Activated naive CD4-positive, alpha-beta T cell treated with anti-CD3 and anti-CD28 coated beads, Interleukin-2, amount 10 ng/mL, durations not matched to agents 7 days and 5 days (primary cell): ENCODE measurements at regions not wholly inside any gene's neighbourhood (a gene's known extent, or its start where the extent isn't known, plus 50 kb on each side); places are given as distances from the start of the nearest gene placed in this dataset.

ENCODE experiments used
- CTCF ChIA-PET: fragments of 350-600 bp; sonication (Branson Sonifier 250); formaldehyde crosslinking; loops from one replicate; lab custom pipeline; 2021; ENCODE audit warnings: antibody characterized with exemption; lab: Charles Lee
- DNase-seq: peaks from one replicate; pipeline ENCODE4 v3.0.0-alpha.2; 2020
- H3K27ac Mint-ChIP-seq: one replicate; pipeline ENCODE4 v1.8.0; 2021; ENCODE audit warnings: mild to moderate bottlenecking, moderate library complexity, mixed read lengths
- H3K27me3 Mint-ChIP-seq: one replicate; pipeline ENCODE4 v1.8.0; 2021; ENCODE audit warnings: mild to moderate bottlenecking, mixed read lengths
- H3K36me3 Mint-ChIP-seq: one replicate; pipeline ENCODE4 v1.8.0; 2021; ENCODE audit warnings: mixed read lengths
- H3K4me1 Mint-ChIP-seq: one replicate; pipeline ENCODE4 v1.8.0; 2021; ENCODE audit warnings: mixed read lengths
- H3K4me3 Mint-ChIP-seq: one replicate; pipeline ENCODE4 v1.8.0; 2021; ENCODE audit warnings: mild to moderate bottlenecking, moderate library complexity, mixed read lengths
- H3K9me3 Mint-ChIP-seq: one replicate; pipeline ENCODE4 v1.8.0; 2021; ENCODE audit warnings: mixed read lengths

DNA sequence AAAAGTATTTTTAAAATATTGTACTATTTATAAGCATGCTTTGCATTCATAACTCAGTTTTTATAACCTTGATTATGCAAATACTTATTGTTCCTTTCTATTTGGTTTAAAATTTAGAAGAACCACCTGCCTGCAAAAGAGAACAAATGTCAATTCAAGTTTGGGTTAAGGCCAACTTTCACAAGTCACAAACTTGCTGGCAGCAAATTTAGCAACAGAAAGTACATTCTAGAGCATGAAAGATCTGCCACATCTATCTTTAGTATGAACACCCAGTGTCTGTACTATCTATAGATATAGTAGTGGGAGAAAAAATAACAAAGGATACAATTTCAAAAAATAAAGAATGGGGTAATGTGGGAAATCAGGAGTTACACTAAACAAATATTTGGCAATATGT lies 1014.2 kb downstream of the C4orf33 start:
- H3K27me3 Mint-ChIP-seq, result no peaks in the 10 kb centered on the region
- no peak overlapping the region for H3K27ac Mint-ChIP-seq
- H3K4me1 Mint-ChIP-seq, result no peaks in the 10 kb centered on the region
- H3K36me3 Mint-ChIP-seq, result no peaks in the 10 kb centered on the region
- H3K4me3 Mint-ChIP-seq, result no peak overlapping the region
- H3K9me3 Mint-ChIP-seq, result peaks cover 6% of the 10 kb centered on the region
- CTCF ChIA-PET, result no interaction called here
- no peak for DNase-seq

DNA sequence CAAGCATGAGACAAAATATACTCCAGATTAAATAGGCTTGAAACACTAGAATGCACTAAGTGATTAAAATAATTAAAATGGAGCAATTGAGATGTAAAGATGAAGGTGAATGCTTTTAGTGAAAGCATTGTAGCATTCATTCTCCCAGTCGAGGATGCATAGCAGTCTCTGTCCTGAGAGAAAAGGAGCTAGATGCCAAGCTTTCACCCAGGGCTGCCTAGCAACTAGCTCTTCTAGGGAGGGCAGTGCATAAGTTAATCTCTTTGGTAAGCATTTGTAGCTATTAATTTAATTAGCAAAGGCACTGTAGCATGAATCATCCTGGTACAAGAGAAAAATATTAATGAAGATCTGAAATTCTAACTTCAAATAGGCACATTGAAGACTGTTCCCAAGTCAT lies 1014.8 kb downstream of the C4orf33 start:
- no peak overlapping the region for H3K27ac Mint-ChIP-seq

DNA sequence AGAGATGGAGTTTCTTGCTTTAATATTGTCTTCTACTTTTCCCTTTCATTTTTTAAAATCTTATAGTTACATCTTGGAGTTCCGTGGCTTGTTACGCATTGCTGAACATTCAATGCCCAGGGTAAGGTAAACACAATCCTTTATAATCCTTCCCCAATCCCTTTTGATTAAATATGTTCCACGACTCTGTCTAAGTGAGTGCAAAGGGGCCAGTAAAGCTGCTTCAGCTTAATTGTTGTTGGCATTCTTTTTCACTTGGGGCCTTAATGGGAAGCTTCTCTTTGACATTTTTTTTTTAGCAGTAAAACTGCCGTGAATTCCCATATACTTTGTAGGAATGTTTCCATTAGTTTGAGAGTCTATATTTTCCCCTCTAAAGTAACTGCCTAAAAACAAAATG lies 1028.1 kb downstream of the C4orf33 start:
- Mint-ChIP-seq H3K9me3 (peaks cover 4% of the 10 kb centered on the region), H3K4me1 (no peaks in the 10 kb centered on the region), H3K27ac (no peak overlapping the region), H3K4me3 (no peak overlapping the region), H3K36me3 (no peaks in the 10 kb centered on the region), H3K27me3 (no peaks in the 10 kb centered on the region)
- CTCF ChIA-PET, result no interaction called here
- DNase-seq, result no peak

More for the DNA sequence above, 1014.8 kb downstream of the C4orf33 start:
- Mint-ChIP-seq H3K36me3 (no peaks in the 10 kb centered on the region), H3K4me3 (no peak overlapping the region), H3K27me3 (no peaks in the 10 kb centered on the region), H3K4me1 (no peaks in the 10 kb centered on the region), H3K9me3 (peaks cover 6% of the 10 kb centered on the region)
- CTCF ChIA-PET, result no interaction called here
- no peak for DNase-seq

DNA sequence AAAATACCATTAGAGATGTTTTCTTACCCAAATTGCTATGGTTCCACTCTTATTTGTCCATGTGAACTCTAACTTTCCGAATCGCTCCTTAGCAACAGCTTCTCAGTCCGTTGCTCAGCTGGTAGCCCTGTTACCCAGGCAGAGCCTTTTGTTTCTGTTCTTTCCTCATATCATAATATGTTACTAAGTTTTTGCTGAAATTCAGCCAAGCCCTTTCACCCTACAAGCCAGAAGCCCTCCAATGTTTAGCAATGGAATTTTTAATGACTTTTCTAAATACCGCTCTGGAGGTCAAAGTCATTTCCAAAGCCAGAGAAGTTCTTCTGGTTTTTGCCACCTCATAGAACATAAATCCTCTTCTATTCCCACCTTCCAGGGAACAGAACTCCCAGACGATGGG lies 1029.5 kb downstream of the C4orf33 start:
- no peaks in the 10 kb centered on the region for H3K27me3 Mint-ChIP-seq
- no peaks in the 10 kb centered on the region for H3K36me3 Mint-ChIP-seq
- DNase-seq, result no peak
- H3K4me1 Mint-ChIP-seq, result no peaks in the 10 kb centered on the region
- CTCF ChIA-PET, result no interaction called here
- H3K4me3 Mint-ChIP-seq, result no peak overlapping the region
- H3K9me3 Mint-ChIP-seq, result peaks cover 7% of the 10 kb centered on the region
- no peak overlapping the region for H3K27ac Mint-ChIP-seq

DNA sequence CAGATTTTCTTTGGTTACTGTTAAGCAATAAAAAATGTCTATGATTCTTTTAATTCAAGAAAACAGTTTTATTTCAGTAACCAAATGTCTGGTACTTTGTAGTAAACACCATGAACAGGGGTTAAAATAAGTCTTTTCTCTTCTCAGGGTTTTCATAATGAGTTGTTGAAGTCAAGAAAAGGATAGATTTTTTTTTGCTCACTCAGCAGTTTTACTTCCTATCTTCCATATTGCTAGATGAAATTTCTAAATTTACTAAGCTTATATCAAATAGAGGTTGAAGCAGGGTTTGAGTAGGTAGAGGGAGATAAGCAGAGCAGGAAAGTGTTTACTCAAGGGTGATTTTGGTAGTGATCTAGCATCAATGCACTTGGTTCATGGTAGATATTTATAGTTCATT lies 1031.3 kb downstream of the C4orf33 start:
- Mint-ChIP-seq H3K36me3 (no peaks in the 10 kb centered on the region), H3K4me1 (no peaks in the 10 kb centered on the region), H3K27me3 (no peaks in the 10 kb centered on the region), H3K4me3 (no peak overlapping the region), H3K27ac (no peak overlapping the region), H3K9me3 (peaks cover 5% of the 10 kb centered on the region)
- CTCF ChIA-PET, result no interaction called here
- no peak for DNase-seq

DNA sequence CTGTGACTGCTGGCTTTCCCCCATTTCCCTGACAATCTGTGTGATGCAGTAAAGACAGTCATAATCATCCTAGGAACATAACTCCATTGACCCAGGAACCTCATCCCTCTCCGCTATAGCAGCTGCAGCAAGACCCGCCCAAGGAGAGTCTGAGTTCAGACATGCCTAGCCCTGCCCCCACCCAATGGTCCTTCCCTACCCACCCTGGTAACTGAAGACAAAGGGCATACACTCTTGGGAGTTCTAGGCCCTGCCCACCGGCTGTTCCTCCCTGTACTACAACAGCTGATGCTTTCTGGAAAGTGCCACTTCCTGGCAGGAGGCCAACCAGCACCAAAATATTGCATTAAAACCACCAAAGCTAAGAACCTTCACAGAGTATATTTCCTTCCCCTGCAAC lies 1035.6 kb downstream of the C4orf33 start:
- Mint-ChIP-seq H3K9me3 (peaks cover 7% of the 10 kb centered on the region), H3K4me3 (no peak overlapping the region), H3K27ac (no peak overlapping the region), H3K27me3 (no peaks in the 10 kb centered on the region), H3K36me3 (no peaks in the 10 kb centered on the region), H3K4me1 (no peaks in the 10 kb centered on the region)
- CTCF ChIA-PET, result no interaction called here
- no peak for DNase-seq

DNA sequence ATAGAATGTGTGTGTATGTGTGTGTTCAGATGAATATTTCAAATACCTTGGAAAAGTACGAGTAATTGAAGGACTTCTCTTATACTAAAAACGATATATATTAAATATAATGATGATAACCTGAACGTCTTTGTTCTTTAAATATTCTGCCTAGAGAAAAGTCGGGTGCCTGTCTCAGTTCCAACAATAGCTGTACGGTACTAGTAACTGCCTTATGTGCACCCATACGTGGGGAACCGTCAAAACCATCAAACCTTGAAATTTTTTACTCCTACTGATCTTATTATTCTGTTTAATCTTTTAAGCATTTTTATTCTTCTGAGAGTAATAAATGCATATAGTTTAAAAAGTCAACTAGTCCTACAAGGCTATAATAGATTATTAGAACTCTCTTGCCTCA lies 1045.7 kb downstream of the C4orf33 start:
- no peaks in the 10 kb centered on the region for H3K27me3 Mint-ChIP-seq
- no peaks in the 10 kb centered on the region for H3K4me1 Mint-ChIP-seq
- H3K4me3 Mint-ChIP-seq, result no peak overlapping the region
- CTCF ChIA-PET, result no interaction called here
- H3K9me3 Mint-ChIP-seq, result no peaks in the 10 kb centered on the region
- H3K27ac Mint-ChIP-seq, result no peak overlapping the region
- no peaks in the 10 kb centered on the region for H3K36me3 Mint-ChIP-seq
- no peak for DNase-seq

DNA sequence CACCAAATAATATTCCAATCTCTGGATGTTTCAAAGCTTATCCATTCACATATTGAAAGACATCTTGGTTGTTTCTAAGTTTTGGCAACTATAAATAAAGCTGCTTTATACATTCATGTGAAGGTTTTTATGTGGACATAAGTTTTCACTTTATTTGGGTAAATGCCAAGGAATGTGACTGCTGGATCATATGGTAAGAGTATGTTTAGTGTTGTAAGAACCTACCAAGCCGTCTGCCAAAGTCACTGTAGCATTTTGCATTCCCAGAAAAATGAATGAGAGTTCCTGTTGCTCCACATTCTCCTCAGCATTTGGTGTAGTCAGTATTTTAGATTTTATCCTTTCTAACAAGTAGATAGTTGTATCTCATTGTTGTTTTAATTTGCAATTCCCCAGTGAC lies 1047.7 kb downstream of the C4orf33 start:
- H3K27me3 Mint-ChIP-seq, result no peaks in the 10 kb centered on the region
- no peaks in the 10 kb centered on the region for H3K36me3 Mint-ChIP-seq
- H3K4me1 Mint-ChIP-seq, result no peaks in the 10 kb centered on the region
- DNase-seq, result no peak
- H3K9me3 Mint-ChIP-seq, result no peaks in the 10 kb centered on the region
- H3K4me3 Mint-ChIP-seq, result no peak overlapping the region
- H3K27ac Mint-ChIP-seq, result no peak overlapping the region
- CTCF ChIA-PET, result no interaction called here

DNA sequence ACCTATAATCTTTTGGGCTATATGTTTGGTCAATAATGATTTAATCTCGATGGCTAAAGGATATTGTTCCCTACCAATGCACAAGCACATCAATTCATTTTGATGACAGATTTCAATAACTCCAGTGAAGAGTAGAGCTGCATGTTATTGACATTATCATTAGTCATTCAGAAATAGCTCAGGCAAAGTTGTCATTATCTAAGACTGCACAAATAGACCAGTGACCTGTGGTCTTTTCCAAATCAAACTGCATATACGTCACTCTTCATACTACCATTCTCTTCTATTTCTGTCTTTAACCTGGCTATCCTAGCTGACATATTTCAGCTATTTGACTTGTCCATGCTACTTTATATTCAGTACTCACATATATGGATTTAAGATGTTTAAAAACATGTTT lies 1050.8 kb downstream of the C4orf33 start:
- no peak for DNase-seq
- no peaks in the 10 kb centered on the region for H3K36me3 Mint-ChIP-seq
- no peak overlapping the region for H3K4me3 Mint-ChIP-seq
- CTCF ChIA-PET, result no interaction called here
- H3K27me3 Mint-ChIP-seq, result no peaks in the 10 kb centered on the region
- H3K9me3 Mint-ChIP-seq, result peaks cover 4% of the 10 kb centered on the region
- H3K27ac Mint-ChIP-seq, result no peak overlapping the region
- H3K4me1 Mint-ChIP-seq, result no peaks in the 10 kb centered on the region

DNA sequence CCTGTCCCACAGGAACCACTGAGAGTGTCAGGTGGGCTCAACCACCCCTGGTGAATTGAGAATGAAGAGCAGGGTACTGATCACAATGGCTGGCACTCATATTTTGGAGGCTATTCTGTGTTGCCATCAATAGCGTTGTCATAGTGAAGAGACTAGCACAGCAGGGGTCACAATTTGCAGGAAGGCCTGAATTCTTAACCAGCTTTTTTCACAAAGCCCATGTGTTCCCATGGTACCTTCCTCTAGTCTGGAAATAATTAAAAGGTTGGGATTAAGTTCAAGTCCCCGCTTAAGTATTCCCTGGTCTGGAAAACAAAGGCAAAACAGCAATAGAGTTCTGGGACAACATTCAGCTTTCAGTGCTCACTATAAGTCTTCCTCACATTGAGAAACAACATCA lies 1051.7 kb downstream of the C4orf33 start:
- CTCF ChIA-PET, result no interaction called here
- DNase-seq, result no peak
- Mint-ChIP-seq H3K36me3 (no peaks in the 10 kb centered on the region), H3K9me3 (peaks cover 6% of the 10 kb centered on the region), H3K4me3 (no peak overlapping the region), H3K4me1 (no peaks in the 10 kb centered on the region), H3K27ac (no peak overlapping the region), H3K27me3 (no peaks in the 10 kb centered on the region)

DNA sequence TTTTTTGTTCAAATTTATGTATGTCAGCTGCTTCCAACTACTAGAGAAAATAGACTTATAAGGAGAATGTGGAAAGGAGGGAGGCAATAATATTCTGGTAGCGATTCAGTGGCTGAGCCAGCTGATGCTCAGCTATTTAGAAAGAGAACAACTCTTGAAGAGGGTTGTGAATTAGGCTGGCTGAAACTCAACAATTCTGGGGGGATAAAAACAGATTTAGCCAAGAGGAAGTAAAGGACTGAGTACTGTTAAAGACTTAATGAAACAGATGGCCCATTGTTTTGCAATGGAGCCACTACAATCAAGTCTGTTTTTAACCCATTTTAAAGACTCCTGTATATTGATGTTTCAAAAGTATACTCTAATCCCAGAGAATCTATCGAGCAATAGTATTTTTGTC lies 1058.9 kb downstream of the C4orf33 start:
- no peaks in the 10 kb centered on the region for H3K4me1 Mint-ChIP-seq
- H3K27me3 Mint-ChIP-seq, result no peaks in the 10 kb centered on the region
- H3K9me3 Mint-ChIP-seq, result peaks cover 12% of the 10 kb centered on the region
- no peak overlapping the region for H3K27ac Mint-ChIP-seq
- CTCF ChIA-PET, result interaction anchor here (0.7 kb wide), 1 partner anchor 315 kb away, joined by 4 read pairs; no protein-coding TSS in a partner anchor
- no peak overlapping the region for H3K4me3 Mint-ChIP-seq
- no peak for DNase-seq
- H3K36me3 Mint-ChIP-seq, result no peaks in the 10 kb centered on the region

DNA sequence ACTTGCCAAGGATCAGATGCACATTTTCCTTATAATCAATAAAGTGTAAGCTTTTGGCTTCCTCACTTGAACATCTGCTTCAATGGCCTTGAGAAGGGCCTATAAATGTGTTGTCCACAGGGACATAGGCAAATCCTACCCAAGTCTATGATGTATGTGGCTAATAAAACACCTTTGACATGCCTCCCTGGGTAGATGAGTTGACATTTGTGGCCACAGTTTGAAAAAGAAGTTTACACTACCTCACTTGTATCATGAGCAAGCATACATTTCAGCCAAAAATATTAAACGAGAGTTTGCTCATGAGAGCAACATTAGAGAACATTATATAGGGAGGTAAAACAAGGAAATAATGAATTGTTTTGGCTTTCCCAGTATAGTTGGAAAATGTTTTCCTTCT lies 1067.7 kb downstream of the C4orf33 start:
- no peak overlapping the region for H3K4me3 Mint-ChIP-seq
- peaks cover 4% of the 10 kb centered on the region for H3K9me3 Mint-ChIP-seq
- no peaks in the 10 kb centered on the region for H3K36me3 Mint-ChIP-seq
- H3K27me3 Mint-ChIP-seq, result no peaks in the 10 kb centered on the region
- no peak overlapping the region for H3K27ac Mint-ChIP-seq
- no peaks in the 10 kb centered on the region for H3K4me1 Mint-ChIP-seq
- CTCF ChIA-PET, result no interaction called here
- no peak for DNase-seq

DNA sequence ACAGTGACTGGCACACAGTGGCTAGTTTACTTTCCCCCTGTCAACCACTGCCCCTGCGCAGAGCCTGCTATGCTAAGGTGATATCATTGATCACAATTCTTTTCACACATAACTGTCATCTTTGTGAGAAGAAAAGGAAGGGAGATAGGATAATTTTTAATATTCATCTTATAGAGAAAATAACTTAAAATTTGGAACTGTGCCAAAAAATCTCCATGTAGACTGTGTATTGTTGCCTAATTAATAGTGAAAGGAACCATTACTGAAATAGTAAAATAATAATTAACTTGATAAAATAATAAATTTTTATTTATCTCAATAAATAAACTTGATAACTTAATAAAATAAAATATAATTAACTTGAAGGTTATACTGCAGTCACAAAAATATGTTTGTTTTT lies 1069.4 kb downstream of the C4orf33 start:
- no peaks in the 10 kb centered on the region for H3K27me3 Mint-ChIP-seq

DNA sequence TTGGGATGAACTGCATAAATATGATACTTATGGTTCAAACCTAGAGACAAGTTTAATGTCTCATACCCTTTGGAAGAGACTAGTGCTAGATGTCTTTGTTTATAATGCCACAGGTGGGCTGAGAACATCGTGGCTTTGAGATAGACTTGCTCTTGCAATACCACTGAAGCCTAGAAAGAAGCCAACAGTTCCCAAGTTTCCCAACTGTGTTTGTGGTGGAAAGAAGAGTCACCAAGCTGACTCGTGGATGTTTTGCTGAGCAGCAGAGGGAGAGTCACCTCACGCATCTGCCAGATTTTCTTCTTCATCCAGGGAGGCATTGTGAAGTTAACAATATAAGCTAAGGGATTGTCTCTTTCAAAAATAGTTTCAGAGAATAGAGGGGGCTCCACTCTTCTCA lies 1076.2 kb downstream of the C4orf33 start:
- H3K27ac Mint-ChIP-seq, result no peak overlapping the region
- H3K9me3 Mint-ChIP-seq, result no peaks in the 10 kb centered on the region
- H3K4me3 Mint-ChIP-seq, result no peak overlapping the region
- CTCF ChIA-PET, result no interaction called here
- H3K36me3 Mint-ChIP-seq, result no peaks in the 10 kb centered on the region
- H3K4me1 Mint-ChIP-seq, result no peaks in the 10 kb centered on the region
- H3K27me3 Mint-ChIP-seq, result no peaks in the 10 kb centered on the region
- no peak for DNase-seq

More for the DNA sequence above, 1069.4 kb downstream of the C4orf33 start:
- no peaks in the 10 kb centered on the region for H3K36me3 Mint-ChIP-seq
- H3K9me3 Mint-ChIP-seq, result peaks cover 4% of the 10 kb centered on the region
- CTCF ChIA-PET, result no interaction called here
- H3K4me1 Mint-ChIP-seq, result no peaks in the 10 kb centered on the region
- H3K27ac Mint-ChIP-seq, result no peak overlapping the region
- DNase-seq, result no peak
- H3K4me3 Mint-ChIP-seq, result no peak overlapping the region

DNA sequence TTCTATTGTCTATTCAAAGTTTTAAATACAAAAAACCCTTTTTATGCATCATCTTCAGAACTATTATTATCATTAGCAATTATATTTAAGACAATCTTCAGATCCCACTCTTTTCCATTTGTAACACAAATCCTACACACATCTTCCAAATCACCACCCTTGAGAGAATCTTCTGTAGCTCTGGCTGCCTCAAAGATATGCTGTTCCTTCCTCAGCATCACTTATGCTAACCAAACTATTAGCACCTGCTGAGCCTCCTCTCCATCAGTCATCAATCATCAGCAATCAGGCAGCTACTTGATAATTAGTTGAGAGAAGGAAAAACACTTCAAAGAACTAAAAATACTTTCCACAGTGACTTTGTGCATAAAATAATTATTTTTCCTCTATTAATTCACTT lies 1082.2 kb downstream of the C4orf33 start:
- CTCF ChIA-PET, result no interaction called here
- no peak for DNase-seq
- H3K4me3 Mint-ChIP-seq, result no peak overlapping the region
- no peaks in the 10 kb centered on the region for H3K9me3 Mint-ChIP-seq
- no peaks in the 10 kb centered on the region for H3K36me3 Mint-ChIP-seq
- H3K27me3 Mint-ChIP-seq, result no peaks in the 10 kb centered on the region
- H3K4me1 Mint-ChIP-seq, result no peaks in the 10 kb centered on the region
- no peak overlapping the region for H3K27ac Mint-ChIP-seq

DNA sequence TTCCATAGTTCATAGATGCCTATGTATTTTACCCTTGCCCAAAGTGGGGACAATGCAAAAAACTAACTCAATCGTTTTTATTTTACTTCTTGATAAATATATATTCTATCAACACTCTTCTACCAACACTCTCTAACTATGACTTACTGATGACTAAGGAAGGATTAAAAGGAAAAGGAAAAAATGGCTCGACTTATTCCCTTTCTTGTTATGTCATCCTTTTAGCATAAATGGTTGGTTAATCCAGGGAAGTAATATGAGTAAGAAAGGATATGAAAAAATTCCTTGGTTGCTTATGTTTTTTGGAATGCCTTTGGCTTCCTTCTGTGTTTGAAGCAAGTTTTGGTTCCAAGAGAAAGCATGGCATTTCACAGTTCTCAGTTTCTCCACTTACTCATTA lies 1087.1 kb downstream of the C4orf33 start:
- no peak overlapping the region for H3K27ac Mint-ChIP-seq
- no peaks in the 10 kb centered on the region for H3K36me3 Mint-ChIP-seq
- no peaks in the 10 kb centered on the region for H3K4me1 Mint-ChIP-seq
- no peak overlapping the region for H3K4me3 Mint-ChIP-seq
- H3K9me3 Mint-ChIP-seq, result no peaks in the 10 kb centered on the region
- CTCF ChIA-PET, result no interaction called here
- no peaks in the 10 kb centered on the region for H3K27me3 Mint-ChIP-seq
- DNase-seq, result no peak
